ENCODE measurements at regions not wholly inside any gene's neighbourhood (a gene's known extent, or its start where the extent isn't known, plus 50 kb on each side); places are given as distances from the start of the nearest gene placed in this dataset.
"Not testable (repeated sequence)": the region's sequence is repeated elsewhere in the genome, so short reads cannot be mapped to it uniquely, and the experiment has no call there.

- H3K4me1 ChIP-seq (ENCODE audit: control insufficient read depth, low read depth, low read length), result no peaks in the 10 kb centered on the region
- no peak overlapping the region for H3K4me3 ChIP-seq (ENCODE audit: low read length)
- H3K36me3 ChIP-seq (ENCODE audit: control insufficient read depth, low read depth, low read length), result no peaks in the 10 kb centered on the region
- no peaks in the 10 kb centered on the region for H3K27me3 ChIP-seq (ENCODE audit: control insufficient read depth, insufficient read depth, low read length)
- H3K9me3 ChIP-seq (ENCODE audit: control insufficient read depth, low read depth, low read length), result no peaks in the 10 kb centered on the region
- H3K9ac ChIP-seq (ENCODE audit: low read length), result no peak overlapping the region
- no peak overlapping the region for H3K27ac ChIP-seq (ENCODE audit: low read length)
Observed at GRCh38 chr21:16117331-16117730, 387.5 kb downstream of the USP25 start.

GRCh38 chr21:16117851-16118590, 388.2 kb downstream of the USP25 start:
- no peak overlapping the region for H3K9ac ChIP-seq (ENCODE audit: low read length)
- H3K4me3 ChIP-seq (ENCODE audit: low read length), result no peak overlapping the region

GRCh38 chr21:16124378-16125138, 394.8 kb downstream of the USP25 start:
- Histone ChIP-seq H3K36me3 (ENCODE audit: control insufficient read depth, low read depth, low read length) (no peaks in the 10 kb centered on the region), H3K9me3 (ENCODE audit: control insufficient read depth, low read depth, low read length) (no peaks in the 10 kb centered on the region), H3K27ac (ENCODE audit: low read length) (no peak overlapping the region), H3K4me3 (ENCODE audit: low read length) (no peak overlapping the region), H3K9ac (ENCODE audit: low read length) (no peak overlapping the region), H3K27me3 (ENCODE audit: control insufficient read depth, insufficient read depth, low read length) (no peaks in the 10 kb centered on the region), H3K4me1 (ENCODE audit: control insufficient read depth, low read depth, low read length) (no peaks in the 10 kb centered on the region)

More at GRCh38 chr21:16117851-16118590, 388.2 kb downstream of the USP25 start:
- H3K4me1 ChIP-seq (ENCODE audit: control insufficient read depth, low read depth, low read length), result no peaks in the 10 kb centered on the region
- H3K27ac ChIP-seq (ENCODE audit: low read length), result no peak overlapping the region
- H3K27me3 ChIP-seq (ENCODE audit: control insufficient read depth, insufficient read depth, low read length), result no peaks in the 10 kb centered on the region
- H3K9me3 ChIP-seq (ENCODE audit: control insufficient read depth, low read depth, low read length), result no peaks in the 10 kb centered on the region
- no peaks in the 10 kb centered on the region for H3K36me3 ChIP-seq (ENCODE audit: control insufficient read depth, low read depth, low read length)

GRCh38 chr21:16125274-16125673, 395.5 kb downstream of the USP25 start:
- no peak overlapping the region for H3K27ac ChIP-seq (ENCODE audit: low read length)
- no peak overlapping the region for H3K4me3 ChIP-seq (ENCODE audit: low read length)
- H3K9ac ChIP-seq (ENCODE audit: low read length), result no peak overlapping the region
- H3K27me3 ChIP-seq (ENCODE audit: control insufficient read depth, insufficient read depth, low read length), result no peaks in the 10 kb centered on the region
- no peaks in the 10 kb centered on the region for H3K4me1 ChIP-seq (ENCODE audit: control insufficient read depth, low read depth, low read length)
- H3K36me3 ChIP-seq (ENCODE audit: control insufficient read depth, low read depth, low read length), result no peaks in the 10 kb centered on the region
- H3K9me3 ChIP-seq (ENCODE audit: control insufficient read depth, low read depth, low read length), result no peaks in the 10 kb centered on the region

GRCh38 chr21:16132453-16132852, 402.7 kb downstream of the USP25 start:
- not testable (repeated sequence) for H3K36me3 ChIP-seq (ENCODE audit: control insufficient read depth, low read depth, low read length); H3K9ac ChIP-seq (ENCODE audit: low read length); H3K27me3 ChIP-seq (ENCODE audit: control insufficient read depth, insufficient read depth, low read length); H3K4me3 ChIP-seq (ENCODE audit: low read length); H3K27ac ChIP-seq (ENCODE audit: low read length); H3K4me1 ChIP-seq (ENCODE audit: control insufficient read depth, low read depth, low read length); H3K9me3 ChIP-seq (ENCODE audit: control insufficient read depth, low read depth, low read length)

GRCh38 chr21:16133248-16133647, 403.5 kb downstream of the USP25 start:
- no peak overlapping the region for H3K9ac ChIP-seq (ENCODE audit: low read length)
- no peaks in the 10 kb centered on the region for H3K4me1 ChIP-seq (ENCODE audit: control insufficient read depth, low read depth, low read length)
- no peak overlapping the region for H3K27ac ChIP-seq (ENCODE audit: low read length)
- no peaks in the 10 kb centered on the region for H3K36me3 ChIP-seq (ENCODE audit: control insufficient read depth, low read depth, low read length)
- no peaks in the 10 kb centered on the region for H3K27me3 ChIP-seq (ENCODE audit: control insufficient read depth, insufficient read depth, low read length)
- no peaks in the 10 kb centered on the region for H3K9me3 ChIP-seq (ENCODE audit: control insufficient read depth, low read depth, low read length)
- no peak overlapping the region for H3K4me3 ChIP-seq (ENCODE audit: low read length)

GRCh38 chr21:16134134-16134533, 404.4 kb downstream of the USP25 start:
- H3K27me3 ChIP-seq (ENCODE audit: control insufficient read depth, insufficient read depth, low read length), result no peaks in the 10 kb centered on the region
- H3K4me1 ChIP-seq (ENCODE audit: control insufficient read depth, low read depth, low read length), result no peaks in the 10 kb centered on the region
- no peak overlapping the region for H3K27ac ChIP-seq (ENCODE audit: low read length)
- no peaks in the 10 kb centered on the region for H3K9me3 ChIP-seq (ENCODE audit: control insufficient read depth, low read depth, low read length)
- H3K36me3 ChIP-seq (ENCODE audit: control insufficient read depth, low read depth, low read length), result no peaks in the 10 kb centered on the region
- no peak overlapping the region for H3K4me3 ChIP-seq (ENCODE audit: low read length)
- no peak overlapping the region for H3K9ac ChIP-seq (ENCODE audit: low read length)

GRCh38 chr21:16137106-16137505, 407.3 kb downstream of the USP25 start:
- Histone ChIP-seq H3K9me3 (ENCODE audit: control insufficient read depth, low read depth, low read length) (no peaks in the 10 kb centered on the region), H3K9ac (ENCODE audit: low read length) (no peak overlapping the region), H3K4me1 (ENCODE audit: control insufficient read depth, low read depth, low read length) (no peaks in the 10 kb centered on the region), H3K4me3 (ENCODE audit: low read length) (no peak overlapping the region), H3K27ac (ENCODE audit: low read length) (no peak overlapping the region), H3K27me3 (ENCODE audit: control insufficient read depth, insufficient read depth, low read length) (no peaks in the 10 kb centered on the region), H3K36me3 (ENCODE audit: control insufficient read depth, low read depth, low read length) (no peaks in the 10 kb centered on the region)

- Histone ChIP-seq H3K4me3 (ENCODE audit: low read length) (no peak overlapping the region), H3K27ac (ENCODE audit: low read length) (no peak overlapping the region), H3K9ac (ENCODE audit: low read length) (no peak overlapping the region), H3K4me1 (ENCODE audit: control insufficient read depth, low read depth, low read length) (no peaks in the 10 kb centered on the region), H3K36me3 (ENCODE audit: control insufficient read depth, low read depth, low read length) (no peaks in the 10 kb centered on the region), H3K9me3 (ENCODE audit: control insufficient read depth, low read depth, low read length) (no peaks in the 10 kb centered on the region), H3K27me3 (ENCODE audit: control insufficient read depth, insufficient read depth, low read length) (no peaks in the 10 kb centered on the region)
Observed at GRCh38 chr21:16145052-16145451, 415.3 kb downstream of the USP25 start.

GRCh38 chr21:16145479-16145878, 415.7 kb downstream of the USP25 start:
- H3K27me3 ChIP-seq (ENCODE audit: control insufficient read depth, insufficient read depth, low read length), result no peaks in the 10 kb centered on the region
- no peaks in the 10 kb centered on the region for H3K36me3 ChIP-seq (ENCODE audit: control insufficient read depth, low read depth, low read length)
- no peak overlapping the region for H3K9ac ChIP-seq (ENCODE audit: low read length)
- no peak overlapping the region for H3K27ac ChIP-seq (ENCODE audit: low read length)
- no peak overlapping the region for H3K4me3 ChIP-seq (ENCODE audit: low read length)
- no peaks in the 10 kb centered on the region for H3K9me3 ChIP-seq (ENCODE audit: control insufficient read depth, low read depth, low read length)
- no peaks in the 10 kb centered on the region for H3K4me1 ChIP-seq (ENCODE audit: control insufficient read depth, low read depth, low read length)

GRCh38 chr21:16154321-16154720, 424.5 kb downstream of the USP25 start:
- Histone ChIP-seq H3K9me3 (ENCODE audit: control insufficient read depth, low read depth, low read length) (no peaks in the 10 kb centered on the region), H3K27me3 (ENCODE audit: control insufficient read depth, insufficient read depth, low read length) (no peaks in the 10 kb centered on the region), H3K4me3 (ENCODE audit: low read length) (no peak overlapping the region), H3K36me3 (ENCODE audit: control insufficient read depth, low read depth, low read length) (no peaks in the 10 kb centered on the region), H3K9ac (ENCODE audit: low read length) (no peak overlapping the region), H3K27ac (ENCODE audit: low read length) (no peak overlapping the region), H3K4me1 (ENCODE audit: control insufficient read depth, low read depth, low read length) (peaks cover 12% of the 10 kb centered on the region)

All from iPS-18a (cell line).